Glomerular visceral epithelial cell (primary cell): ENCODE measurements at regions not wholly inside any gene's neighbourhood (a gene's known extent, or its start where the extent isn't known, plus 50 kb on each side); places are given as distances from the start of the nearest gene placed in this dataset.

Source experiments
- DNase-seq: peaks from one replicate; pipeline ENCODE4 v3.0.0-alpha.2; 2016; ENCODE audit errors: extremely low spot score

DNA sequence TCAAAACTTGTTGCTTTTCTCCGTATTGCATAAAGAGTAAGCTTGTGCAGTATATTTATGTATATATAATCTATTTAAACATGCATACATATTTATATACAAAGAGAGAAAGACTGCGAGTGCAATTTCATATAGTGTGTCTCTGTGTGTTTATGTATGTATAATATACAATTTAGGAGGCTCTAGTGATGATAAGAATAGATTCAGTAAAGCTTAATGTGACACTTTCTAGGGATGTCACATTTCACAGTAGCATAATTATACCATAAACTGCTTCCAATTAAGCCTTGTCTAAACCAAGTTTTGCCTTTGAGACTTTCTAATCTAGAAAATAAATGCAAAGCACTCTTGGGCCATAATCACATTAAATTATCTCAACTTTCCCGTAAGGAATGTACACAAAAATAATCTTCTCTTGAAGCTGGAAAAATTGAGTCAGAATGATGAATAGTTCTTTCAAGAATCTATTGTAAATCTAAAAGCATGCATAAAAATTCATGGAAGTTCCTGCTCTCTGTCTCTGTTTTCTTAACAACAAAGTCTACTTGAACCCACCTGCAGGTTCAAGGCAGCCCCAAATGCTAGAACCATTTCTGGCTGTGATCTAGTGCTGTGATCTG, 114.1 kb upstream of the NPY2R start:
- no peak for DNase-seq

DNA sequence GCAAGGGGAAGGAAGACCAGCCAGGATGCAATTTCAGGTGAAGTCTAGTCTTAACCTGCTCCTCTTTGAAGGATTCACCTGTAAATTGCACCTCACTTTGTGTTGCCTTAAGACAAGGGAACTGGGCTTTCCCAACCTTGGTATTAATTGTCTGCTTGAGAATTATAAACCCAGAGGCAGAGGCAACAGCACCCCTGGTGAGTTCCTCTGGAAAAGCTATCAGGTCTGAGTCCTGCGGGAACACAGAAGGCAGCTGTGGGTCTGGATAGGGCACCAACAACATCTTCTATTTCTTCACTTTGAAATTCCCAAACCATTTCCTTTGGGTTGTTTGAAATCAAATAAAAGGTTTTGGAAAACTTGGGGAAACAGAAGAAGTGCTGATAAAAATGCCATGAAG, 109.2 kb upstream of the NPY2R start:
- DNase-seq: no peak

DNA sequence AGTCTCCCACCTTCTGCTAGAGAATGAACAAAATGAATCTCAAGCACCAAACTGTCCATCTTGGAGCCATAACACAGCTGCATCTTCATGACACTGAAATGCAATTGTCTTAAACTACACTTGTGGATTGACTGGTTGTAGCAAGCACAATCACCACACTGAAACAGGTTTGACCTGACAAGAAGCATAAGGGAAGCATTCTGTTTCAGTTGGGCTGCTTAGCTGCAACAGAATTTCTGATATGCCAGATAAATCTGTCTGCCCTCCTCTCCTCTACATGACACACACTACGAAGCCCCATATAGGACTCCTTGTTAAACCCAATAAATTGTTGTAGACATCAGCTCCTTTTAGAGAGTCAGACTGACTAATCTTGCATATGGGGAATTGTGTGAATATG, 101.8 kb upstream of the NPY2R start:
- no peak for DNase-seq

GRCh38 chr4:155107059-155107458, 101.4 kb upstream of the NPY2R start:
- no peak for DNase-seq

DNA sequence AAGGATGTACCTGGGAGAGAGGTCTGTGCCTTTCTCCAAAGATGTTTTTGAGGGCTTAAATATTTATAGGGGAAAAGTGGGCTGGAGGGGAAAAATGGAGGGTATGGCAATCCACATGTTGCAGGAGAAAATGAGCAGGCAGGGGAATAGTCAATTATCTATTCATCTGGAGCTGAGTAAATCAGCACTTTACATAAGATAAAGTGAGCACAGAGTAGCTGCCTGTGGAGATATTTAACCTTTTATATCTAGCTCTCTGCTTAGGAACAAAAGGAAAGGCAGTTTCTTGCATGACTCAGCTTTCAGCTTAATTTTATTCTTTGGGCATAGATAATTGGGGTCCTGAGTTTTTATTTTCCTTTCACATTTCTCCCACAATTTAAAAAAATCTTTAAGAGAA, 93.6 kb upstream of the NPY2R start:
- no peak for DNase-seq

- DNase-seq: no peak
These were observed 89.4 kb upstream of the NPY2R start for GRCh38 chr4:155119006-155119405.

DNA sequence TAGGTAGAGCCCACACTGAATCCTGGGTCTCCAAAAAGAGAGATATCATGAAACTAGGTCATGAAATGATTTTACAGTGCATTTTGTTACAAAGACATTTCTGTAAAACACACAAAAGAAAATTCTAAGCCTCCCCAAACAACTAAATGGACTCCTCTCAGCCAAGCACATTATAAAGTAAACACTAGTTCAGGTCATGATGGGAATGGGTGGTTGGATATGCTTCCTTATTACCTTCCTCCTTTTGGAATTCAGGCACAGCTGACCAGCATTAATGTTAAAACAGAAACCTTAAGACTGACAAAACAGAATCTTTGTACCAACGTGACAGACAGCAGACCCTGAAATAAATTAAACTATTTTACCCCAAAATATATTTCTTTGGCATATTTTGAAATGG, 87.9 kb upstream of the NPY2R start:
- DNase-seq: no peak

- no peak for DNase-seq
These were observed 86.1 kb upstream of the NPY2R start for GRCh38 chr4:155122382-155122781.

DNA sequence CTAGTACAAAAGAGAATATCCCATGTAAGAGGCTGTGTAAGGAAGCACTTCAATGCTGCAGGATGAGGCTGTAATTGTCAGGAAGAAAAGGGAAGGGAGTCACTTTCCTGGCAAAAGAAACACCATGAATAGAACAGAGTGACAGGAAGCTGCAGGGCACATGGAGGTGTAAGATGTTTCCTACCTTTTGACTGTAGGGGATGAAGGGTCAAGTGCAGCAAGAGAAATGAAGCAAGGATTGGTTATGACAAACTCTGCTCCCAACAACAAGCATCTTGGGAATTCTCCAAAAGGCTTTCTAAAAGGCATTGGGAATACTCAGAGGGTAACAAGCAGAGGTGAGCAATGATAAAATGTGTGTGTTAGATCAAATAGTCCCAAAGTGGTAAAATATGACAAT, 74.3 kb upstream of the NPY2R start:
- no peak for DNase-seq

DNA sequence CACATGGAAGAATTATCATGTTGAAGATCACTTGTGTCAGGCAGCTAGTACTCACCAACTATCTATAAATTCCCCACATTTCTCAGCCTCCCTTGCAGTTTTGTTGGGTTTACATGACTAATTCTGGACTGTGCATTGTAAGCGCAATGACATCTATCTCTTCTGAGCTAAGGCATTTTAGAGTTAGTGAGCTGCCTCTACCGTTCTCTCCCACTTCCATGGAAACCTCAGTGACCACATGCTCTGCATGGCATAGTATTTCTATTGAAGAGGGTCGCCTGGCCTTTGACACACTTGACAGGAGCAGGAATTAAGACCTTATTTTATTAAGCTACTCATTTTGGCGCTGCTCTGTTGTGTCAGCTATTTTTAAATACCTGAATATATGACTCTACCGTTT, 67.5 kb upstream of the NPY2R start:
- no peak for DNase-seq

DNA sequence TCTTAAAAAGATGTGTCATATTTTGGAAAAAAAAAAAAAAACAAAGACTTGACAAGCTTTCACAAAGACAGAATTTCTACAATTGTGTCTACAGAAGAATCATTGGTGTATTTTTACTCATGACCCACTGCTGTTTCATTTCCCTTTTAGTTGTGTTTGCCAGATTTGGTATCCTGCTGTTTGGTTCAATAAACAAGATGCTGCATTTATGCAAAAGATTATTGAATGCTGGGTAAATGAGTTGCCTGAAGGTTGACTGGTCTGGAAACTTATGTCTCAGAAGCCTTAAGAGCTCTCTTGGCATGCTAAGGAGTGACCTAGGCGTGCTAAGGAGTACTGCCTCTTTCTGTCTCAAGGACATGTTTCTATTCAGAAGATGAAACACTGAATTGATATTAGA, 64.9 kb upstream of the NPY2R start:
- DNase-seq: no peak
